ENCODE measurements at regions not wholly inside any gene's neighbourhood (a gene's known extent, or its start where the extent isn't known, plus 50 kb on each side); places are given as distances from the start of the nearest gene placed in this dataset.

GRCh38 chr5:174514325-174514724, 210.1 kb upstream of the MSX2 start:
- TF ChIP-seq CTCF (IDR thresholded peaks at IDR 0.05; ENCODE audit: low read depth, low read length) = no peak
- TF ChIP-seq POLR2A (IDR thresholded peaks at IDR 0.05; ENCODE audit: extremely low read depth, insufficient read length) = no peak
- no peak for TF ChIP-seq MAX (IDR thresholded peaks at IDR 0.05; ENCODE audit: low read depth, low read length)
- no peak for TF ChIP-seq MYC (IDR thresholded peaks at IDR 0.05; ENCODE audit: low read depth, low read length)
